ENCODE measurements at regions not wholly inside any gene's neighbourhood (a gene's known extent, or its start where the extent isn't known, plus 50 kb on each side); places are given as distances from the start of the nearest gene placed in this dataset.

DNA sequence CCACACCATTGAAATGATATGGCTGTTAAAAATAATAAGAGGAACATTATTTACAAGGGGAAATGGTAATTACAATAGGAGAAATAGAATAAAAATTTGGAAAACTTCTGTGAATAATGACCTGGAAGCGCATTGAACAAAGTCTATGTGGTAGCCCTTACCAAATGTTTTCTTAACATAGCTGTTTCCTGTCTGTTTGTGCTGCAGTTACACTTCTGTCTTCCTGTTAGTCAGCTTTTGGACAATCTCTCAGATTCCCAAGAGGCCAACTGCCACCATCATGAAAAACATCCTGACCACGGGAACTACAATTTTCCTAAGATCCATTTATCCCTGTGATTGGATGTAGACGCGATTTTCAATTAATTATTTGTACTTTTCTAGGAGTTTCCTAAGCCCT is 754.4 kb upstream of the MARCKS start:
- Histone ChIP-seq H3K4me3 (no peak overlapping the region), H3K27me3 (no peaks in the 10 kb centered on the region), H3K36me3 (no peaks in the 10 kb centered on the region), H3K27ac (no peak overlapping the region), H3K9me3 (no peaks in the 10 kb centered on the region), H3K4me1 (peaks cover 0 to 5% (median 1%) of the 10 kb centered on the region in 4 donors)
- 53 to 57% methylated on average over 4 of the region's 4 CpGs for WGBS, 2 donors
- no peak for ATAC-seq (ENCODE audit: low FRiP score in 2 of 2)
- no peak for DNase-seq
- TF ChIP-seq POLR2A (IDR thresholded peaks at IDR 0.05) (no peak), POLR2AphosphoS5 (IDR thresholded peaks at IDR 0.05) (no peak), EP300 (IDR thresholded peaks at IDR 0.05) (no peak)
- TF ChIP-seq, protein P1, sequence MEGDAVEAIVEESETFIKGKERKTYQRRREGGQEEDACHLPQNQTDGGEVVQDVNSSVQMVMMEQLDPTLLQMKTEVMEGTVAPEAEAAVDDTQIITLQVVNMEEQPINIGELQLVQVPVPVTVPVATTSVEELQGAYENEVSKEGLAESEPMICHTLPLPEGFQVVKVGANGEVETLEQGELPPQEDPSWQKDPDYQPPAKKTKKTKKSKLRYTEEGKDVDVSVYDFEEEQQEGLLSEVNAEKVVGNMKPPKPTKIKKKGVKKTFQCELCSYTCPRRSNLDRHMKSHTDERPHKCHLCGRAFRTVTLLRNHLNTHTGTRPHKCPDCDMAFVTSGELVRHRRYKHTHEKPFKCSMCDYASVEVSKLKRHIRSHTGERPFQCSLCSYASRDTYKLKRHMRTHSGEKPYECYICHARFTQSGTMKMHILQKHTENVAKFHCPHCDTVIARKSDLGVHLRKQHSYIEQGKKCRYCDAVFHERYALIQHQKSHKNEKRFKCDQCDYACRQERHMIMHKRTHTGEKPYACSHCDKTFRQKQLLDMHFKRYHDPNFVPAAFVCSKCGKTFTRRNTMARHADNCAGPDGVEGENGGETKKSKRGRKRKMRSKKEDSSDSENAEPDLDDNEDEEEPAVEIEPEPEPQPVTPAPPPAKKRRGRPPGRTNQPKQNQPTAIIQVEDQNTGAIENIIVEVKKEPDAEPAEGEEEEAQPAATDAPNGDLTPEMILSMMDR (IDR thresholded peaks at IDR 0.05): no peak

DNA sequence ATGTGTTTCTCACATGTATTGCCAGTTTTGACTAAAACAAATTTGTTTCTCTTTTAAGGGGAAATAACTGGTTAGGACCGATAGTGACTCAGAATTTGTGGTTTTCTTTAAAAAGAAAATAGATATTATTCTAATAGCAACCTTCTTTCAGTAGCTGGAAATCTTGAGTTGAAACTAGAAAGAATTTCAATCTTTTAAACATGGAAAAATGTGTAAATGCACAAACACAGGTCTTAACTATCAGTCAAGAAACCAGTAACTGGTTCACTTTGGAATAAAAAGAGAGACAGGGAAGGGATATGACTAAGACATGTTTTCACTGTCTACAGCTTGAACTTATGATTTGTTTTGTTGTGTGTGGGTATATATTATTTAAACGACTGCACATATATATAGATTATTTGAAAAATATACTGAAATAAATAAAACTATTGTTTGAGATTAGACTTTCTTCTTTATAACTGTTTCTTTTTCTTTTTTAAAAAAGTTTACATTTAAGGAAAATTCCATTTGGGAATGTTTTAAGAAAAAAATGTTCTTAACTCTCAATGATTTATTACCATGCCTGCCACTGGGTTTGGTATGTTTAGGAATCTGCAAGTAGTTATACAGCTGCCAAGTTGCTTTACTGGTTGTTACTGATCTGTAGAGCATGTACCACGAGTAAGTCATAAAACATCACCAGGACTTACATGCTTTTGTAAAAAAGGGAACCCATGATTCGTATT is 753.3 kb upstream of the MARCKS start:
- Histone ChIP-seq H3K27me3 (no peaks in the 10 kb centered on the region), H3K27ac (no peak overlapping the region), H3K36me3 (no peaks in the 10 kb centered on the region), H3K4me3 (no peak overlapping the region), H3K9me3 (no peaks in the 10 kb centered on the region), H3K4me1 (peaks cover 0 to 5% (median 1%) of the 10 kb centered on the region in 4 donors)
- TF ChIP-seq EP300 (IDR thresholded peaks at IDR 0.05) (no peak), POLR2AphosphoS5 (IDR thresholded peaks at IDR 0.05) (no peak), POLR2A (IDR thresholded peaks at IDR 0.05) (no peak)
- TF ChIP-seq, protein P1 (IDR thresholded peaks at IDR 0.05): no peak
- DNase-seq (no peak), ATAC-seq (ENCODE audit: low FRiP score in 2 of 2) (no peak)
- 44 to 51% methylated on average over 4 of the region's 4 CpGs for WGBS, 2 donors

DNA sequence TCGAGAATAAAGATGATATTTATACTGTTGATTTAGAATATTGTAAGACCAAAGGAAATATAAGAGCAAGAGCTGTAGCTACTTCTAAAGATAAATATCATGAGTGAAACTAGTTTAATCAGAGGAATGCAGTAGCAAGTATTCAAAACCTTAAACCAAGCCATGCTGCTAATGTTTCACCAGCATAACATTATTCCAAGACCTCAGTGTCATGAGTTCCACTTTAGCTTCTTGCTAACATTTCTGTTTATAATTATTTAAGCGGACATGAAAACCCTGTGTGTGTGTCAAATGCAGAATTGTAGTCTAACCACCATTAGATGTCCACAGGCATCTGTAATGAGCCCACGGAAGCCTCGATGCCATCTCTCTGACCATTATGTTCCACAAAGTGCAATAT is 752.6 kb upstream of the MARCKS start:
- Histone ChIP-seq H3K4me3 (no peak overlapping the region), H3K9me3 (peaks cover 0 to 2% (median 0%) of the 10 kb centered on the region in 4 donors), H3K27ac (no peak overlapping the region), H3K27me3 (no peaks in the 10 kb centered on the region), H3K36me3 (no peaks in the 10 kb centered on the region), H3K4me1 (peaks cover 0 to 5% (median 1%) of the 10 kb centered on the region in 4 donors)
- ATAC-seq (ENCODE audit: low FRiP score in 2 of 2) (no peak), DNase-seq (no peak)
- 63 to 76% methylated on average over 4 of the region's 4 CpGs for WGBS, 2 donors
- TF ChIP-seq, protein P1 (IDR thresholded peaks at IDR 0.05): no peak
- TF ChIP-seq POLR2AphosphoS5 (IDR thresholded peaks at IDR 0.05) (no peak), EP300 (IDR thresholded peaks at IDR 0.05) (no peak), POLR2A (IDR thresholded peaks at IDR 0.05) (no peak)

DNA sequence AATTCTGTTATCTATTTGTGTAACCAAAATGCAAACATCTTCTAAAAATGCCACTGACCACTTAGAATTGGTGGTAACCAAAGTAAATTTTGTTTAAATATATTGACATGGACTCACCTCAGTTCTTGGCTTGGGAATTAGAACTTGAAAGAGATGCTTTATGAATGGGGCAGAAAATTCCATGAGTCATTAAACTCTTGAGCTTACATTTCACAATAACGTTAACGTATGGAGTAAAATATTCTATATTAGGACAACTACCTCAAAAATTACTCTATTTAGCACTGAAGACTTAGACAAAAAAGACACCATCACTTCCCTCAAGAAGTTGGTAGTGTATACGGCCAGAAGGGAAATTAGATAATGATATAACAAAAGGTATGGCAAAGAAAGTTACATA is 752.2 kb upstream of the MARCKS start:
- no peak overlapping the region for H3K4me3 ChIP-seq
- whole genome bisulfite sequencing, 2 donors: 69 to 76% methylated on average over 3 of the region's 3 CpGs
- peaks cover 0 to 5% (median 1%) of the 10 kb centered on the region in 4 donors for H3K4me1 ChIP-seq
- H3K36me3 ChIP-seq: no peaks in the 10 kb centered on the region
- H3K27ac ChIP-seq: no peak overlapping the region
- peaks cover 0 to 2% (median 0%) of the 10 kb centered on the region in 4 donors for H3K9me3 ChIP-seq
- ATAC-seq (ENCODE audit: low FRiP score in 2 of 2) (no peak), DNase-seq (no peak)
- TF ChIP-seq, protein P1 (IDR thresholded peaks at IDR 0.05): no peak
- TF ChIP-seq EP300 (IDR thresholded peaks at IDR 0.05): no peak
- TF ChIP-seq POLR2AphosphoS5 (IDR thresholded peaks at IDR 0.05): no peak
- TF ChIP-seq POLR2A (IDR thresholded peaks at IDR 0.05): no peak
- no peaks in the 10 kb centered on the region for H3K27me3 ChIP-seq

DNA sequence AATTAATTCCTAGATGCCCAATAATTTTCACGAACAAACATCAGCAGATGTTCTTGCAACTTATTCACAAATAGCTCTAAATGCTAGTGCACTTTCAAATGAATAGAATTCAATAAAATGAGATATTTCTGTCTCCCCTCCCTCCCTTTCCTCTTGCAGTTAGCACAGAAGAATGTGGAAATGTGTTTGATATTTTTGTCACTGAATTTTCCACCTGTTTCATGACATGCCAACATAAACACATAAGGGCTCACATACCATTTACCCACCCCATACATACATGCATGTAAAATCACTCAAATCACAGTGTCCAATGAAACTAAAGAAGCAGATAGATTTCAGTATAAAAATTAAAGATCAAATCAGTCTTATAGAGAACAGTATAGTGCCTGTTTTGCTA is 746.9 kb upstream of the MARCKS start:
- Histone ChIP-seq H3K4me3 (no peak overlapping the region), H3K27ac (no peak overlapping the region), H3K36me3 (no peaks in the 10 kb centered on the region), H3K9me3 (peaks cover 0 to 2% (median 0%) of the 10 kb centered on the region in 4 donors), H3K4me1 (no peaks in the 10 kb centered on the region), H3K27me3 (no peaks in the 10 kb centered on the region)
- TF ChIP-seq POLR2A (IDR thresholded peaks at IDR 0.05): no peak
- TF ChIP-seq, protein P1 (IDR thresholded peaks at IDR 0.05): no peak
- TF ChIP-seq EP300 (IDR thresholded peaks at IDR 0.05): no peak
- no peak for TF ChIP-seq POLR2AphosphoS5 (IDR thresholded peaks at IDR 0.05)
- WGBS, 2 donors: 79 to 84% methylated on average over 1 of the region's 1 CpG
- no peak for DNase-seq
- ATAC-seq (ENCODE audit: low FRiP score in 2 of 2): no peak
